IgD-negative memory B cell (primary cell): ENCODE measurements at regions not wholly inside any gene's neighbourhood (a gene's known extent, or its start where the extent isn't known, plus 50 kb on each side); places are given as distances from the start of the nearest gene placed in this dataset.
A peak's percentile ranks its signal among the peaks of the same experiment; 100 is the strongest.

Experiments used
- H3K27ac Mint-ChIP-seq, 3 donors: one replicate each; pipeline ENCODE4 v1.8.0; 2020 to 2022; ENCODE audit warnings: mild to moderate bottlenecking in 3 of 3, mixed read lengths in 3 of 3, moderate library complexity in 1 of 3
- H3K27me3 Mint-ChIP-seq: one replicate; pipeline ENCODE4 v1.8.0; 2021; ENCODE audit warnings: mixed read lengths
- H3K36me3 Mint-ChIP-seq: one replicate; pipeline ENCODE4 v1.8.0; 2020; ENCODE audit warnings: mild to moderate bottlenecking, mixed read lengths
- H3K4me1 Mint-ChIP-seq, 3 donors: one replicate each; pipeline ENCODE4 v1.8.0; 2020 to 2022; ENCODE audit warnings: mixed read lengths in 3 of 3, mild to moderate bottlenecking in 1 of 3
- H3K4me3 Mint-ChIP-seq, 4 donors: one replicate each; pipeline ENCODE4 v1.8.0; 2020 to 2022; ENCODE audit warnings: mild to moderate bottlenecking in 4 of 4, mixed read lengths in 4 of 4, moderate library complexity in 3 of 4
- H3K9me3 Mint-ChIP-seq, 3 donors: one replicate each; pipeline ENCODE4 v1.8.0; 2020 to 2021; ENCODE audit warnings: mixed read lengths in 3 of 3, mild to moderate bottlenecking in 1 of 3

DNA sequence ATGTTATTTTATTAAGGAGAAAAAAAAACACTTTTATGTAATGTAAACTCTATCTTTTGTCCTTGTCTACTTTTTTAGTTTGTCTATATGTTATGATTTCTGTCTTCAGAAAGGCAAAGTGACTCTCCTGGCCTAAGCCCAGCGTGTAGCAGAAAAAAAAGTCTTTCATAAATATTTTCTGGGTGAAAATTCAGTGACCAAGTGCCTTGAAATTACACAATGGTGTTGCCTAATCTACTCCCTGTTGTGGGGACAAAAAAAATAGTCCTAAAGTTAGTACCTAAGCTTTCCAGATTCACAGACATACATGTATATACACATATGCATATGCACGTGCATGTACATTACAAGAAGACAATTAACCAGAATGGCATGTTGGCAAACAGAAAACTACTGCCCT is 1257.8 kb upstream of the SORCS1 start:
- Mint-ChIP-seq H3K36me3 (peaks cover 2% of the 10 kb centered on the region), H3K9me3 (peaks cover 0 to 4% (median 1%) of the 10 kb centered on the region in 3 donors), H3K27me3 (no peaks in the 10 kb centered on the region), H3K4me1 (no peaks in the 10 kb centered on the region), H3K27ac (no peak overlapping the region), H3K4me3 (no peak overlapping the region)

DNA sequence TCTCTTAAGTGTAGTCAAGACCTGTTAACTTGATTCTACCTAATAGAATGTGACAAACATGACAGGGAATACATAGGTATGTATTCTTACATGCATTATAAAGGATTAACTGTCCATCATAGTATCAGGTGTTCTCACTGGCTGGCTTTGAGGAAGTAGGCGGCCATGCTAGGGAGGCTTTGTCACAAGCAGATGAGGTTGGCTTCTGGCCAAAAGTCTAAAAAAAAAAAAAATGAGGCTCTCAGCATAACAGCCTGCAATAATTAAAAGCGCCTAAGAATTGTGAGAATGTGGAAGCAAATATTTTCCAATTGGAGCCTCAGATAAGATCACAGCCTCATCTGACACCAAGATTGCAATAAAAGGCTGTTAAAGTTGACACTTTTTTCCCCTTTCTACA is 1256.8 kb upstream of the SORCS1 start:
- Mint-ChIP-seq H3K36me3 (peaks cover 2% of the 10 kb centered on the region), H3K4me3 (no peak overlapping the region), H3K9me3 (peaks cover 0 to 4% (median 1%) of the 10 kb centered on the region in 3 donors), H3K27ac (no peak overlapping the region), H3K27me3 (no peaks in the 10 kb centered on the region), H3K4me1 (no peaks in the 10 kb centered on the region)

DNA sequence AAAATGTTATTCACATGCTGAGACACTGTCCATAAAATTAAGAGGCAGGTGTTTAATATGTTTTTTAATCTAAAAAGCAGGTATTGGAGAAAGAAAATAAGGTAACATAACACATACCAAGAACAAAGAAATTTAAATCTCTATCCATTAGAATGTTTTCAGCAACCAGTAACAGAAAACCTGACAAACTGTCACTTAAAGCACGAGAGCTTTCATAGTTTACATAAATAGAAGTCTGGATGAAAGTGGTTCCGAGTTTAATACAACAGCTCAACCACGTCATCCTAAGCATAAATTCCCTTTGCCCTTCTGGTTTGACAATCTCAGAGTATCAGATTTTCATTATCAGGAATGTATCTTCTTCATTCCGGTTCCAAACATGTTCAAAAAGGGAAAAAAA is 1249.4 kb upstream of the SORCS1 start:
- H3K27ac Mint-ChIP-seq, result no peak overlapping the region
- no peaks in the 10 kb centered on the region for H3K4me1 Mint-ChIP-seq

GRCh38 chr10:108412323-108412722 is 1247.8 kb upstream of the SORCS1 start:
- Mint-ChIP-seq H3K36me3 (no peaks in the 10 kb centered on the region), H3K27ac (no peak overlapping the region), H3K27me3 (no peaks in the 10 kb centered on the region), H3K4me3 (no peak overlapping the region), H3K9me3 (peaks cover 0 to 3% (median 0%) of the 10 kb centered on the region in 3 donors), H3K4me1 (no peaks in the 10 kb centered on the region)

More for the DNA sequence above, 1249.4 kb upstream of the SORCS1 start:
- H3K27me3 Mint-ChIP-seq, result no peaks in the 10 kb centered on the region
- no peak overlapping the region for H3K4me3 Mint-ChIP-seq
- peaks cover 0 to 2% (median 2%) of the 10 kb centered on the region in 3 donors for H3K9me3 Mint-ChIP-seq
- H3K36me3 Mint-ChIP-seq, result no peaks in the 10 kb centered on the region

DNA sequence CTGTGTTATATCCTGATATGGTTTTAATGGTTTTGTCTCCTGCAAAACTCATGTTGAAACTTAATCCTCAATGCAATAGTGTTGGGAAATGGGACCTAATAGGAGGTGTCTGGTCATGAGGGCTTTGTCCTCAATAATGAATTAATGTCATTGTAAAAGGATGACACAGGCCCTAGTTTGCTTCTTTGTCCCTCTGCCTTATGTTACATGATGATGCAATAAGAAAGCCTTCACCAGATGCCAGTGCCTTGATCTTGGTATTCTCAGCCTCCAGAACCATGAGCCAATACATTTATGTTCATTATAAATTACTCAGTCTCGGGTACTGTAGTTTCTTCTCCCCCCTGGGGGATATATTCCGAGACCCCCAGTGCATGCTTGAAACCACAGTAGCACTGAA is 1247.4 kb upstream of the SORCS1 start:
- no peaks in the 10 kb centered on the region for H3K36me3 Mint-ChIP-seq
- H3K27me3 Mint-ChIP-seq, result no peaks in the 10 kb centered on the region
- no peaks in the 10 kb centered on the region for H3K4me1 Mint-ChIP-seq
- peaks cover 0 to 3% (median 0%) of the 10 kb centered on the region in 3 donors for H3K9me3 Mint-ChIP-seq
- no peak overlapping the region for H3K4me3 Mint-ChIP-seq
- no peak overlapping the region for H3K27ac Mint-ChIP-seq

GRCh38 chr10:108411206-108411605 is 1246.7 kb upstream of the SORCS1 start:
- H3K36me3 Mint-ChIP-seq, result no peaks in the 10 kb centered on the region
- H3K4me3 Mint-ChIP-seq, result no peak overlapping the region
- H3K9me3 Mint-ChIP-seq, result peaks cover 0 to 3% (median 0%) of the 10 kb centered on the region in 3 donors
- H3K4me1 Mint-ChIP-seq, result no peaks in the 10 kb centered on the region
- no peak overlapping the region for H3K27ac Mint-ChIP-seq
- no peaks in the 10 kb centered on the region for H3K27me3 Mint-ChIP-seq

- peaks cover 0 to 2% (median 1%) of the 10 kb centered on the region in 3 donors for H3K9me3 Mint-ChIP-seq
- no peaks in the 10 kb centered on the region for H3K27me3 Mint-ChIP-seq
- H3K36me3 Mint-ChIP-seq, result no peaks in the 10 kb centered on the region
- H3K4me3 Mint-ChIP-seq, result no peak overlapping the region
- H3K27ac Mint-ChIP-seq, result no peak overlapping the region
- H3K4me1 Mint-ChIP-seq, result no peaks in the 10 kb centered on the region
Observed at GRCh38 chr10:108410236-108410635, 1245.7 kb upstream of the SORCS1 start.

- H3K27ac Mint-ChIP-seq, result no peak overlapping the region
- H3K4me1 Mint-ChIP-seq, result no peaks in the 10 kb centered on the region
- no peaks in the 10 kb centered on the region for H3K27me3 Mint-ChIP-seq
- no peak overlapping the region for H3K4me3 Mint-ChIP-seq
- no peaks in the 10 kb centered on the region for H3K36me3 Mint-ChIP-seq
- H3K9me3 Mint-ChIP-seq, result peaks cover 0 to 7% (median 2%) of the 10 kb centered on the region in 3 donors
Observed at GRCh38 chr10:108409306-108409705, 1244.8 kb upstream of the SORCS1 start.

DNA sequence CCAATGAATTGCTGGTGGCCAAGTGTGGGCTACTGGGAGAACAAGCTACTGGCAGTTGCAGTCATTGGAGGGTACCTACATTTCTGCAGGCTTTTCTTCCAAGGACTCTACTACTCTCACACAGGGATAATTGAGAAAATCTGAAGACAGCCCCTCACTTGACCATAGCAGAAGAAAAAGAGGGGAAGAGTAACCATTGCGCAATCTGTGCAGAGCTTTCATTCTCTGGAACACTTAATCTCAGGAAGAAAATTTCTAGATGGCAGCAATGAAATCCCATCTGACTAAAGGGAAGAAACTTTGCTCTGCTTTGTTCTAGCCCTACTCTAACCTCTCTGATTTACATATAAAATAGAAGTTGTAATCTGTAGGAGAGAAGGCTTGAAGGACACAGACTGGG is 1239.6 kb upstream of the SORCS1 start:
- no peaks in the 10 kb centered on the region for H3K4me1 Mint-ChIP-seq
- H3K36me3 Mint-ChIP-seq, result peaks cover 1% of the 10 kb centered on the region
- H3K27ac Mint-ChIP-seq, result no peak overlapping the region
- H3K9me3 Mint-ChIP-seq, result peaks cover 0 to 7% (median 3%) of the 10 kb centered on the region in 3 donors
- no peak overlapping the region for H3K4me3 Mint-ChIP-seq
- no peaks in the 10 kb centered on the region for H3K27me3 Mint-ChIP-seq

DNA sequence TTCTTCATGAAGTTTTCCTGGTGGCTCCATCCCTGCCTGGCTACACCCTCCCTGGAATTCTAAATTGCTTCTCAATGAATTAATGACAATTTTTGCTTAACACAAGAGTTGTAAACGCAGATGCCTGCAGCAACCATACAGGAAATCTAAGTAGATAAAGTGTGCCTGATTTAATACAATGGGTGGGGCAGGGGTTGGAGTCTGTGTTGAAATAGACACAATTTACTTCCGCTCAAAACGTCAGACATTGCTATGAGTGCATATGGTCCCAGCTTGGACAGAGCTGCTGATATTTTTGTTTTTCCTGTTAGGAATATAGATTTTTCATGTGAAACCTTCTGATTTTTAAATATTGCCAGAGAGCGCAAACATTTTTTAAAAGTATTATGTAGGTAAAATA is 1235.0 kb upstream of the SORCS1 start:
- H3K9me3 Mint-ChIP-seq, result peaks cover 0 to 2% (median 0%) of the 10 kb centered on the region in 3 donors
- peaks cover 1% of the 10 kb centered on the region for H3K36me3 Mint-ChIP-seq
- no peaks in the 10 kb centered on the region for H3K27me3 Mint-ChIP-seq
- H3K27ac Mint-ChIP-seq, result no peak overlapping the region
- no peak overlapping the region for H3K4me3 Mint-ChIP-seq
- no peaks in the 10 kb centered on the region for H3K4me1 Mint-ChIP-seq

- Mint-ChIP-seq H3K9me3 (no peaks in the 10 kb centered on the region), H3K4me3 (no peak overlapping the region), H3K27me3 (peaks cover 5% of the 10 kb centered on the region), H3K4me1 (no peaks in the 10 kb centered on the region), H3K27ac (no peak overlapping the region), H3K36me3 (no peaks in the 10 kb centered on the region)
Observed at GRCh38 chr10:108393089-108393488, 1228.6 kb upstream of the SORCS1 start.

- H3K4me3 Mint-ChIP-seq, result no peak overlapping the region
- no peaks in the 10 kb centered on the region for H3K36me3 Mint-ChIP-seq
- no peaks in the 10 kb centered on the region for H3K9me3 Mint-ChIP-seq
- H3K27me3 Mint-ChIP-seq, result peaks cover 5% of the 10 kb centered on the region
- no peak overlapping the region for H3K27ac Mint-ChIP-seq
- no peaks in the 10 kb centered on the region for H3K4me1 Mint-ChIP-seq
Observed at GRCh38 chr10:108392286-108392685, 1227.8 kb upstream of the SORCS1 start.

GRCh38 chr10:108388706-108389105 is 1224.2 kb upstream of the SORCS1 start:
- Mint-ChIP-seq H3K27ac (no peak overlapping the region), H3K4me1 (peaks cover 0 to 4% (median 0%) of the 10 kb centered on the region in 3 donors), H3K9me3 (no peaks in the 10 kb centered on the region), H3K4me3 (no peak overlapping the region), H3K36me3 (no peaks in the 10 kb centered on the region), H3K27me3 (peaks cover 5% of the 10 kb centered on the region)

GRCh38 chr10:108385963-108386362 is 1221.5 kb upstream of the SORCS1 start:
- no peaks in the 10 kb centered on the region for H3K9me3 Mint-ChIP-seq
- no peaks in the 10 kb centered on the region for H3K36me3 Mint-ChIP-seq
- peak overlapping the region in 1 of 4 donors; percentile 5 for H3K4me3 Mint-ChIP-seq
- peaks cover 0 to 4% (median 0%) of the 10 kb centered on the region in 3 donors for H3K4me1 Mint-ChIP-seq
- peaks cover 5% of the 10 kb centered on the region for H3K27me3 Mint-ChIP-seq
- H3K27ac Mint-ChIP-seq, result no peak overlapping the region

DNA sequence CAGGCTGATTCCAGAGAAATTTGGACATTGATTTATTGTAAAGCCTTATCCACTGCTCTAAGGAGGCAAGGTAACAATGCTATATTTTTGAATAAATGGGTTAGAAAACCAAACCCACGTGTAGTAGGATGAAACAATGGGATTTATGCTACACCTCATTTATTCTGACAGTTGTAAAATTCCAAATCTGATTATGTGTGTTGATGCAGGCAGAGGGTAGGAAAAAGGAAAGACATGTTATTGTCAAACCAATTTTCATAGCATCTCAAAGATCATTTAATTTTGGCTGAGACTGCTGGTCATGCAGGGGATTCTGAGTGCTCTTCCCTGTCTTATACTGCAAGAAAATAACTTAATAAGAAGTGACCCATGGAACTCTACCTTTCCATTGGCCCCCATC is 1219.9 kb upstream of the SORCS1 start:
- Mint-ChIP-seq H3K27ac (no peak overlapping the region), H3K9me3 (no peaks in the 10 kb centered on the region), H3K27me3 (peaks cover under 1% of the 10 kb centered on the region), H3K4me3 (no peak overlapping the region), H3K36me3 (no peaks in the 10 kb centered on the region), H3K4me1 (peaks cover 0 to 4% (median 0%) of the 10 kb centered on the region in 3 donors)

- Mint-ChIP-seq H3K27me3 (no peaks in the 10 kb centered on the region), H3K4me3 (no peak overlapping the region), H3K9me3 (no peaks in the 10 kb centered on the region), H3K4me1 (no peaks in the 10 kb centered on the region), H3K36me3 (no peaks in the 10 kb centered on the region), H3K27ac (no peak overlapping the region)
Observed at GRCh38 chr10:108378779-108379178, 1214.3 kb upstream of the SORCS1 start.

DNA sequence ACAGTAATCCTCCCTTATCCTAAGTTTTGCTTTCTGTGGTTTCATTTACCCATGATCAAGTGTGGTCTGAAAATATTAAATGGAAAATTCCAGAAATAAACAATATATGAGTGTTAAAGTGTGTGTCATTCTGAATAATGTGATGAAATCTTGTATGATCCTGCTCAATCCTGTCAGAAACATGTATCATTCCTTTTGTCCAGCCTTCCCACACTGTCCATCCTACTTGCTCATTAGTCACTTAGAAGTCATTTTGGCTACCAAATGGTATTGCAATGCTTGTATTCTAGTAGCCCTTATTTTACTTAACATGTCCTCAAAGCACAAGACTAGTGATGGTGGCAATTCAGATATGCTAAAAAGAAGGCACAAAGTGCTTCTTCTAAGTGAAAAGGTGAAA is 1211.2 kb upstream of the SORCS1 start:
- Mint-ChIP-seq H3K36me3 (no peaks in the 10 kb centered on the region), H3K4me3 (no peak overlapping the region), H3K9me3 (peaks cover 4 to 9% (median 4%) of the 10 kb centered on the region in 3 donors), H3K4me1 (no peaks in the 10 kb centered on the region), H3K27ac (no peak overlapping the region), H3K27me3 (no peaks in the 10 kb centered on the region)
